Stimulated activated CD8-positive, alpha-beta memory T cell treated with anti-CD3 and anti-CD28 coated beads, Interleukin-7, amount 100 ng/mL, for 4 hours (primary cell): ENCODE measurements at regions not wholly inside any gene's neighbourhood (a gene's known extent, or its start where the extent isn't known, plus 50 kb on each side); places are given as distances from the start of the nearest gene placed in this dataset.
A peak's percentile ranks its signal among the peaks of the same experiment; 100 is the strongest.

Experiments
- DNase-seq, 2 donors: peaks; one replicate each; pipeline ENCODE4 v3.0.0-alpha.2; 2020; ENCODE audit warnings: low read depth in 2 of 2

GRCh38 chr1:58911841-58912499 lies 128.1 kb upstream of the JUN start:
- DNase-seq, result no peak

- no peak for DNase-seq
These were observed 131.1 kb upstream of the JUN start for GRCh38 chr1:58914925-58915324.

- DNase-seq, result no peak
These were observed 133.6 kb upstream of the JUN start for GRCh38 chr1:58917436-58917835.

GRCh38 chr1:58919226-58919958 lies 135.5 kb upstream of the JUN start:
- DNase-seq, result no peak

- no peak for DNase-seq
These were observed 136.1 kb upstream of the JUN start for GRCh38 chr1:58919959-58920321.

GRCh38 chr1:58921342-58921741 lies 137.5 kb upstream of the JUN start:
- DNase-seq, result no peak

GRCh38 chr1:58921751-58922150 lies 137.9 kb upstream of the JUN start:
- no peak for DNase-seq

GRCh38 chr1:58922302-58923089 lies 138.6 kb upstream of the JUN start:
- peak in 1 of 2 donors; percentile 16 for DNase-seq

- no peak for DNase-seq
These were observed 139.2 kb upstream of the JUN start for GRCh38 chr1:58923090-58923470.

GRCh38 chr1:58924016-58924565 lies 140.2 kb upstream of the JUN start:
- DNase-seq, result no peak

- no peak for DNase-seq
These were observed 141.0 kb upstream of the JUN start for GRCh38 chr1:58924821-58925220.

- DNase-seq, result no peak
These were observed 141.4 kb upstream of the JUN start for GRCh38 chr1:58925247-58925646.

GRCh38 chr1:58926152-58926551 lies 142.3 kb upstream of the JUN start:
- no peak for DNase-seq

- DNase-seq, result no peak
These were observed 143.3 kb upstream of the JUN start for GRCh38 chr1:58927041-58927721.

- DNase-seq, result no peak
These were observed 143.9 kb upstream of the JUN start for GRCh38 chr1:58927722-58928085.

- no peak for DNase-seq
These were observed 144.7 kb upstream of the JUN start for GRCh38 chr1:58928514-58928913.

- peak; percentile 57 to 88 for DNase-seq
These were observed 146.0 kb upstream of the JUN start for GRCh38 chr1:58929671-58930325.

GRCh38 chr1:58931024-58931423 lies 147.2 kb upstream of the JUN start:
- no peak for DNase-seq

GRCh38 chr1:58931756-58932155 lies 147.9 kb upstream of the JUN start:
- no peak for DNase-seq

GRCh38 chr1:58932859-58933598 lies 149.2 kb upstream of the JUN start:
- no peak for DNase-seq

GRCh38 chr1:58933599-58933926 lies 149.7 kb upstream of the JUN start:
- no peak for DNase-seq
